HG03575 (cell line): ENCODE measurements at regions not wholly inside any gene's neighbourhood (a gene's known extent, or its start where the extent isn't known, plus 50 kb on each side); places are given as distances from the start of the nearest gene placed in this dataset.

ENCODE experiments used
- ATAC-seq: cut with Tn5 transposase; IDR thresholded peaks from one replicate; pipeline ENCODE4 v1.9.1; 2021; ENCODE audit not compliant: unreplicated experiment, insufficient number of reproducible peaks, low FRiP score; ENCODE audit errors: extremely low read depth

- no peak for ATAC-seq
Observed at GRCh38 chr2:123162400-123163016, 862.6 kb upstream of the CNTNAP5 start.

DNA sequence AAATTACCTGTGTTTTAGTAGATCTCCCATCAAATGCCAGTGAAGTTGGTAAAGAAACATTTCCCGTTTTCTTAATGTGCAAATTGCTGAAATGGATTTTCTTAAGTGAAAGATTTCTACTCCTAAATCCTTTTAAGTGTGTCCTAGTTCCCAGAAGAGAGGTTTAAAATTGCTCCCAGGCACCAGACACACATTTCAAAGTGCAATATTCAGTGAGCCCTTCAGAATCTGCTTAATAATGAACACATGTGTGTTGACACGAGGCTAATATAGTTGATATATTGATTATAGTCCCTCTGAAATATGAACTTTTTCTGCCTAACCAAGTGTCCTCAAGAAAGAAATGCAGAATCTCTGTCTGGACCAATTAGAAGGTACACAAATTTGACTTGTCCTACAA is 861.7 kb upstream of the CNTNAP5 start:
- no peak for ATAC-seq

- no peak for ATAC-seq
Observed at GRCh38 chr2:123164216-123164615, 860.9 kb upstream of the CNTNAP5 start.

- ATAC-seq: no peak
Observed at GRCh38 chr2:123165616-123166015, 859.5 kb upstream of the CNTNAP5 start.

GRCh38 chr2:123179526-123179925 is 845.6 kb upstream of the CNTNAP5 start:
- ATAC-seq: no peak

- no peak for ATAC-seq
Observed at GRCh38 chr2:123195957-123196356, 829.1 kb upstream of the CNTNAP5 start.

- ATAC-seq: no peak
Observed at GRCh38 chr2:123200035-123200434, 825.1 kb upstream of the CNTNAP5 start.

DNA sequence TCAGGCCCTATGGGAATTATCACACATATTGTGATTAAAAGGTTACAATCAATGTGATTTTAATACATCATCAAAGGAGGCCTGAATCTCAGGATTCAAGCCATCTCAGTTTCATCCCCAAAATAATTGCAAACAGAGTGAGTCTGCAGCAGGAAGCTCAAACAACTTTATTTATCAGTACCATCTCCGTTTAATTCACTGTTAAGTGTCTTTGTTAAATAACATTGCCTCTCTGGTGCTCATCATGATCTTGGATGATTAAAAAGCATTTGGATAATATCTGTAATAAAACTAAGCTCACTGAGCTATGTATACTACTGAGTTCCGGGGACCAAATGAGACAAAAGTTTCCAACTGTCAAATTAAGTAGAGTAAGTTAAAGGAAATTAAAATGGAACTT is 817.8 kb upstream of the CNTNAP5 start:
- ATAC-seq: no peak

- no peak for ATAC-seq
Observed at GRCh38 chr2:123209202-123209601, 815.9 kb upstream of the CNTNAP5 start.

GRCh38 chr2:123211181-123211580 is 813.9 kb upstream of the CNTNAP5 start:
- ATAC-seq: no peak

GRCh38 chr2:123245156-123245555 is 779.9 kb upstream of the CNTNAP5 start:
- ATAC-seq: no peak

DNA sequence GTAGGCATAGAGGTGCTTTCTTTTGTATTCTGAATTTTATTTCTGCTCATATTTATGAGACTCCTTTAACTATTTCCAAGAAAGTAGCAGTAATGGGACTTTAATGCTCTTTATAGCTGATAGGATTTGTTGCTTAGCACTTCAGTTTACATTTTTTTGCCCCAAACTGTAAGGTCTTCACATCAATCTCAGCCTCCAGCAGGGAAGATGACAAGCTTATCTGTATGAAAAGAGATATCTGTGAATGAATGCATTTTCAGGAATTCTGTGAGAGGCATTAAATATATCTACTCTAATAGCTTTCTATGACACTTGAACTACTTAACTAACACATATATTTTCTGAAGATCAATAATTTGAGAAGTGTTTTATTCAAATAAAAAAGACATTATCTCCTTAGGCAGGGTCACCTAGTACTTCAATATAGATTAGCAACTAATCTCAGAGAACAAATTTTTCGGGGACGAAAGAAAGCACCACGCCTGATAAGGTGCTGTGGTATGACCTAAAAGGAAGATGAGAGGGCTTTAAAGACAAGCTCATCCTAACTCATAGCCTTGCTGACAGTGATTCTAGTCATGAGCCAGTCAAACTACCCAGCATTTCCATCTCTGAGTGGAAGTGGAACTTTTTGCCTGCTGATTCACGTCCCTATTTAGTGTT is 766.1 kb upstream of the CNTNAP5 start:
- no peak for ATAC-seq

GRCh38 chr2:123262856-123263255 is 762.2 kb upstream of the CNTNAP5 start:
- ATAC-seq: no peak

DNA sequence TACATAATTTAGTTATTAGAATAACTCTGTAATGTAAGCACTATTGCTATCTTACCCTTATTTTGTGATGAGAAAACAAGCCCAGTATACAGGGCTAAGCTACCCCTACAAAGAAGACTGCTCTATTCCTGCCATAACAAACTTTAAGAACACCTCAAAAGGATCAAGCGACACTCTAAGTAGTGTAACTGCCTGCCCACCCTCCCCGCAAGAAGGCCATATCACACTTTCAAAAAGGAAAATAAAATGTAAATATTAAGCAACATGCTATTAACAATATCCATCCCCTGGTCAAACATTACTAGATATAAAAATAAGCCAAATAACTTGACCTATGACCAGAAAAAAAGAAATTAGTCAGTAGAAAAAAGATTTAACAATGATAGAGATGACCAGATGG is 741.7 kb upstream of the CNTNAP5 start:
- no peak for ATAC-seq

GRCh38 chr2:123303731-123304130 is 721.4 kb upstream of the CNTNAP5 start:
- ATAC-seq: no peak
